GM12878 (cell line): ENCODE measurements at regions not wholly inside any gene's neighbourhood (a gene's known extent, or its start where the extent isn't known, plus 50 kb on each side); places are given as distances from the start of the nearest gene placed in this dataset.

Experiments
- ATAC-seq: fragments of 200-7000 bp; cut with Tn5 transposase; 3 replicates; pipeline ENCODE4 v1.9.1; 2020; ENCODE audit warnings: mild to moderate bottlenecking, moderate library complexity
- BruUV-seq: library from RNA; stranded (reverse); fragments of 400-500 nt; replicated peaks from 2 replicates; lab custom pipeline; 2021; lab: Mats Ljungman, UMichigan
- CTCF ChIA-PET: fragments of 300-600 bp; sonication (Branson Sonifier 250); formaldehyde crosslinking; extraction: SDS; loops from one replicate; lab custom pipeline; 2021; ENCODE audit warnings: inconsistent platforms; lab: Yijun Ruan, JAX
- POLR2A ChIA-PET: fragments of 350-600 bp; formaldehyde crosslinking; extraction: SDS; loops from one replicate; lab custom pipeline; 2021; ENCODE audit warnings: inconsistent platforms; lab: Charles Lee
- RAD21 ChIA-PET: fragments of 300-600 bp; sonication (Branson Sonifier 250); formaldehyde crosslinking; loops from one replicate; lab custom pipeline; 2023; ENCODE audit warnings: antibody characterized with exemption; ENCODE audit not compliant: unreplicated experiment; lab: Charles Lee
- SMC1A ChIA-PET: fragments of 300-600 bp; sonication (Branson Sonifier 250); formaldehyde crosslinking; loops from one replicate; lab custom pipeline; 2023; ENCODE audit not compliant: unreplicated experiment, uncharacterized antibody; lab: Charles Lee
- DNase-seq: peaks from one replicate; pipeline ENCODE4 v3.0.0-alpha.2; 2011; ENCODE audit warnings: low read depth, low spot score
- FAIRE-seq: peaks from 3 replicates; lab custom pipeline; 2011; peaks lifted over from hg19 to GRCh38; lab: Jason Lieb, UNC
- H2AFZ ChIP-seq: 2 replicates; pipeline ENCODE4 v1.6.0; 2011; ENCODE audit warnings: low read depth, low read length, control low read depth; ENCODE audit not compliant: control insufficient read depth
- H3K27ac ChIP-seq: 2 replicates; pipeline ENCODE4 v1.5.1; 2011; ENCODE audit warnings: control low read depth; ENCODE audit not compliant: control insufficient read depth, insufficient read depth
- H3K27me3 ChIP-seq, 2 experiments: replicated peaks in 1 of 2; 2 replicates each; pipeline versions ENCODE4 v1.6.0 to v1.6.1; 2011; ENCODE audit warnings: low read length in 1 of 2; ENCODE audit not compliant: control insufficient read depth in 2 of 2, insufficient read depth in 2 of 2
- H3K36me3 ChIP-seq, 2 experiments: 2 replicates each; pipeline ENCODE4 v1.5.1; 2011; ENCODE audit warnings: low read length in 1 of 2; ENCODE audit not compliant: control insufficient read depth in 2 of 2, insufficient read depth in 2 of 2
- H3K4me1 ChIP-seq: 2 replicates; pipeline ENCODE4 v1.6.1; 2011; ENCODE audit warnings: mild to moderate bottlenecking, low read length, moderate library complexity, mixed read lengths; ENCODE audit not compliant: control insufficient read depth, insufficient read depth
- H3K4me2 ChIP-seq: 2 replicates; pipeline ENCODE4 v1.6.0; 2011; ENCODE audit warnings: control low read depth; ENCODE audit not compliant: control insufficient read depth, insufficient read depth
- H3K4me3 ChIP-seq: fragments of 200-600 bp; sonication (generic); 2 replicates; pipeline ENCODE4 v1.5.1; 2016
- H3K79me2 ChIP-seq: 2 replicates; pipeline ENCODE4 v1.6.0; 2011; ENCODE audit warnings: low read length; ENCODE audit not compliant: control insufficient read depth, insufficient read depth
- H3K9ac ChIP-seq: 2 replicates; pipeline ENCODE4 v1.8.0; 2011; ENCODE audit warnings: low read length, control low read depth, mixed read lengths; ENCODE audit not compliant: control insufficient read depth, insufficient read depth
- H3K9me3 ChIP-seq: replicated peaks from 3 replicates; pipeline ENCODE4 v1.5.1; 2011; ENCODE audit warnings: mild to moderate bottlenecking, low read length; ENCODE audit not compliant: control insufficient read depth, insufficient read depth
- H4K20me1 ChIP-seq: 2 replicates; pipeline ENCODE4 v1.6.0; 2011; ENCODE audit not compliant: control insufficient read depth, insufficient read depth
- HDAC2 ChIP-seq: fragments of 200-600 bp; sonication (generic); IDR thresholded peaks from 2 replicates; pipeline ENCODE4 v1.6.1; 2017
- SIX5 ChIP-seq: IDR thresholded peaks from 2 replicates; pipeline ENCODE4 v1.6.1; 2011; ENCODE audit warnings: mild to moderate bottlenecking, low read depth, low read length, moderate library complexity; ENCODE audit not compliant: severe bottlenecking
- SMARCA5 ChIP-seq: fragments of 450-650 bp; IDR thresholded peaks from 2 replicates; pipeline ENCODE4 v1.6.1; 2017; ENCODE audit warnings: mild to moderate bottlenecking
- TCF3 ChIP-seq: IDR thresholded peaks from 2 replicates; pipeline ENCODE4 v1.6.1; 2012; ENCODE audit warnings: low read depth, mild to moderate bottlenecking, low read length, borderline replicate concordance; ENCODE audit not compliant: insufficient read depth
- WGBS: methylation state at CpG from one replicate; pipeline ENCODE4 v1.1.6; 2016; ENCODE audit warnings: low lambda C conversion rate; ENCODE audit not compliant: insufficient replicate concordance, insufficient coverage; ENCODE audit errors: missing lambda C conversion rate; 5-methylcytosine and 5-hydroxymethylcytosine counted together
- in situ Hi-C: fragments of 300-500 bp; cut with MboI; formaldehyde crosslinking; loops from 9 replicates; pipeline ENCODE4 v1.14.3; 2018; ENCODE audit warnings: mixed read lengths
- intact Hi-C: fragments of 100-400 bp; cut with micrococcal nuclease; formaldehyde crosslinking; loops from one replicate; pipeline ENCODE4 v1.14.2; 2022; ENCODE audit not compliant: unreplicated experiment
- TF ChIP-seq, protein P1 (sequence below): IDR thresholded peaks from 2 replicates; pipeline ENCODE4 v1.6.1; 2011; ENCODE audit warnings: low read depth, low read length, improper control_type of control experiment, borderline replicate concordance
- TF ChIP-seq, protein P2 (sequence below): fragments of 450-650 bp; IDR thresholded peaks from 2 replicates; pipeline ENCODE4 v1.6.1; 2014; ENCODE audit warnings: mild to moderate bottlenecking

GRCh38 chr1:169025412-169025811 is 81.1 kb upstream of the ATP1B1 start:
- ChIA-PET CTCF (interaction anchor here (0.9 to 3.4 kb wide), 14 partner anchors 10 to 586 kb away, joined by 3 to 23 read pairs (median 4); partner anchors contain the start of gene ATP1B1), RAD21 (interaction anchor here (0.7 to 9.0 kb wide), 25 partner anchors 8 to 683 kb away, joined by 3 to 112 read pairs (median 5); no protein-coding TSS in a partner anchor), POLR2A (interaction anchor here (0.7 to 2.7 kb wide), 18 partner anchors 13 to 330 kb away, joined by 3 to 33 read pairs (median 4); partner anchors contain the start of gene ATP1B1), SMC1A (interaction anchor here (0.7 to 13.7 kb wide), 34 partner anchors 11 to 586 kb away, joined by 3 to 343 read pairs (median 5); partner anchors contain the start of genes ATP1B1, BLZF1 and NME7)
- H3K4me1 ChIP-seq: peaks cover 15% of the 10 kb centered on the region
- FAIRE-seq (no peak), DNase-seq (no peak)
- no TSS peak for BruUV-seq
- in situ Hi-C loops (no loop called here), intact Hi-C loops (loop anchor here (1.0 to 5.0 kb wide), 3 partner anchors 13 to 82 kb away; partner anchors contain the start of gene ATP1B1)
- no peak overlapping the region for H3K4me3 ChIP-seq
- H3K9me3 ChIP-seq: no peaks in the 10 kb centered on the region
- H2AFZ ChIP-seq: no peak overlapping the region
- H3K9ac ChIP-seq: no peak overlapping the region
- peak overlapping the region; percentile 35; the same call in 1 of the 2 replicates for H3K27ac ChIP-seq
- peak overlapping the region; percentile 66 for H3K4me2 ChIP-seq
- no peaks in the 10 kb centered on the region for H3K79me2 ChIP-seq
- no peaks in the 10 kb centered on the region for H3K36me3 ChIP-seq
- H3K27me3 ChIP-seq: no peaks in the 10 kb centered on the region
- TF ChIP-seq, protein P1, sequence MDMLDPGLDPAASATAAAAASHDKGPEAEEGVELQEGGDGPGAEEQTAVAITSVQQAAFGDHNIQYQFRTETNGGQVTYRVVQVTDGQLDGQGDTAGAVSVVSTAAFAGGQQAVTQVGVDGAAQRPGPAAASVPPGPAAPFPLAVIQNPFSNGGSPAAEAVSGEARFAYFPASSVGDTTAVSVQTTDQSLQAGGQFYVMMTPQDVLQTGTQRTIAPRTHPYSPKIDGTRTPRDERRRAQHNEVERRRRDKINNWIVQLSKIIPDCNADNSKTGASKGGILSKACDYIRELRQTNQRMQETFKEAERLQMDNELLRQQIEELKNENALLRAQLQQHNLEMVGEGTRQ: no peak
- no peak for TF ChIP-seq SIX5
- no peak for TF ChIP-seq HDAC2
- TF ChIP-seq TCF3: no peak
- 0 out of 2 replicates have a peak, but pooled peaks have one; percentile 64 for TF ChIP-seq SMARCA5
- TF ChIP-seq, protein P2, sequence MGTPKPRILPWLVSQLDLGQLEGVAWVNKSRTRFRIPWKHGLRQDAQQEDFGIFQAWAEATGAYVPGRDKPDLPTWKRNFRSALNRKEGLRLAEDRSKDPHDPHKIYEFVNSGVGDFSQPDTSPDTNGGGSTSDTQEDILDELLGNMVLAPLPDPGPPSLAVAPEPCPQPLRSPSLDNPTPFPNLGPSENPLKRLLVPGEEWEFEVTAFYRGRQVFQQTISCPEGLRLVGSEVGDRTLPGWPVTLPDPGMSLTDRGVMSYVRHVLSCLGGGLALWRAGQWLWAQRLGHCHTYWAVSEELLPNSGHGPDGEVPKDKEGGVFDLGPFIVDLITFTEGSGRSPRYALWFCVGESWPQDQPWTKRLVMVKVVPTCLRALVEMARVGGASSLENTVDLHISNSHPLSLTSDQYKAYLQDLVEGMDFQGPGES: no peak
- TF ChIP-seq, all 136 proteins: peak for 1
- 79% methylated on average over 1 of the region's 1 CpG for WGBS
- no peaks in the 10 kb centered on the region for H4K20me1 ChIP-seq
- peak; percentile 45 for ATAC-seq
